Vagina (tissue), 2 donors: ENCODE measurements at regions not wholly inside any gene's neighbourhood (a gene's known extent, or its start where the extent isn't known, plus 50 kb on each side); places are given as distances from the start of the nearest gene placed in this dataset.
"Not testable (repeated sequence)": the region's sequence is repeated elsewhere in the genome, so short reads cannot be mapped to it uniquely, and the experiment has no call there.

Experiments used
- DNase-seq, 2 donors: peaks; one replicate each; pipeline ENCODE4 v3.0.0-alpha.2; 2017; ENCODE audit errors: extremely low spot score in 2 of 2
- H3K27ac ChIP-seq: fragments of 200-600 bp; sonication (generic); one replicate; pipeline ENCODE4 v1.5.1; 2019
- H3K27me3 ChIP-seq: fragments of 200-600 bp; sonication (generic); one replicate; pipeline ENCODE4 v1.5.1; 2019
- H3K36me3 ChIP-seq, 2 donors: fragments of 200-600 bp; sonication (generic); one replicate each; pipeline ENCODE4 v1.5.1; 2017 to 2019
- H3K4me1 ChIP-seq: fragments of 200-600 bp; sonication (generic); one replicate; pipeline ENCODE4 v1.5.1; 2019
- H3K4me3 ChIP-seq, 2 donors: fragments of 200-600 bp; sonication (generic); 1 replicate in 1 of 2; 2 replicates in 1 of 2; pipeline ENCODE4 v1.5.1; 2016 to 2019
- H3K9me3 ChIP-seq: fragments of 200-600 bp; sonication (generic); one replicate; pipeline ENCODE4 v1.5.1; 2019
- POLR2A ChIP-seq, 2 donors: fragments of 450-650 bp; IDR thresholded peaks; one replicate each; pipeline ENCODE4 v1.6.1; 2017; ENCODE audit warnings: antibody characterized with exemption in 2 of 2, mild to moderate bottlenecking in 2 of 2, moderate library complexity in 2 of 2
- POLR2AphosphoS5 ChIP-seq, 2 donors: sonication (generic); formaldehyde crosslinking; IDR thresholded peaks; one replicate each; pipeline ENCODE4 v1.9.0; 2017; ENCODE audit warnings: antibody characterized with exemption in 2 of 2, mild to moderate bottlenecking in 2 of 2, low read depth in 1 of 2; ENCODE audit not compliant: insufficient read depth in 1 of 2
- intact Hi-C: fragments of 100-400 bp; cut with DNase I; formaldehyde crosslinking; loops from one replicate; pipeline ENCODE4 v1.15.1; 2023
- TF ChIP-seq, protein P1 (sequence below), 3 experiments: fragments of 450-650 bp in 2 of 3; fragments of 200-600 bp in 1 of 3; sonication (generic) in 1 of 3; IDR thresholded peaks; one replicate each; pipeline ENCODE4 v1.5.1; 2017 to 2019; ENCODE audit warnings: antibody characterized with exemption in 3 of 3, mild to moderate bottlenecking in 2 of 3, moderate library complexity in 2 of 3

DNA sequence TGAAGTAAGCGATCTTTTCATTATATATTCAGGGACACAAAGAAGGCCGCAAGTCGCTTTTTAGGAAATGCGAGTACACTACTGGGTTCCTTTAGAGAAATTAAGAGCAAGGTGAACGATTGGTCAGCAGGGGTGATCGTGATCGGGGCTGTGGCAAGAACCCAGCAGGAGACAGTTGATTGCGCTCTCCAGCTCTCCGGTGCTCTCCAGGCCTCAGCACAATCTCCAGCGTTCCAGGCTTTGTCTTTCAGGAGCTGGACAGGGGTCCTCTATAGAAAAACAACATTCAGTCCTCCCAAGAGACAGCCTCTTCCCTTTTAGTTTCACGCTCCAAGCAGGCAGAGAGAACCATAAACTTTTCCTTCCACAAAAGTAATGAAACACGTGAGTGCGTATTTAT is 170.5 kb upstream of the KLF6 start:
- no peaks in the 10 kb centered on the region for H3K4me1 ChIP-seq
- H3K9me3 ChIP-seq, result no peaks in the 10 kb centered on the region
- no peak for DNase-seq
- intact Hi-C loops, result no loop called here
- no peak overlapping the region for H3K27ac ChIP-seq
- H3K27me3 ChIP-seq, result no peaks in the 10 kb centered on the region
- no peak overlapping the region for H3K4me3 ChIP-seq
- no peak for TF ChIP-seq POLR2A (IDR thresholded peaks at IDR 0.05)
- TF ChIP-seq, protein P1, sequence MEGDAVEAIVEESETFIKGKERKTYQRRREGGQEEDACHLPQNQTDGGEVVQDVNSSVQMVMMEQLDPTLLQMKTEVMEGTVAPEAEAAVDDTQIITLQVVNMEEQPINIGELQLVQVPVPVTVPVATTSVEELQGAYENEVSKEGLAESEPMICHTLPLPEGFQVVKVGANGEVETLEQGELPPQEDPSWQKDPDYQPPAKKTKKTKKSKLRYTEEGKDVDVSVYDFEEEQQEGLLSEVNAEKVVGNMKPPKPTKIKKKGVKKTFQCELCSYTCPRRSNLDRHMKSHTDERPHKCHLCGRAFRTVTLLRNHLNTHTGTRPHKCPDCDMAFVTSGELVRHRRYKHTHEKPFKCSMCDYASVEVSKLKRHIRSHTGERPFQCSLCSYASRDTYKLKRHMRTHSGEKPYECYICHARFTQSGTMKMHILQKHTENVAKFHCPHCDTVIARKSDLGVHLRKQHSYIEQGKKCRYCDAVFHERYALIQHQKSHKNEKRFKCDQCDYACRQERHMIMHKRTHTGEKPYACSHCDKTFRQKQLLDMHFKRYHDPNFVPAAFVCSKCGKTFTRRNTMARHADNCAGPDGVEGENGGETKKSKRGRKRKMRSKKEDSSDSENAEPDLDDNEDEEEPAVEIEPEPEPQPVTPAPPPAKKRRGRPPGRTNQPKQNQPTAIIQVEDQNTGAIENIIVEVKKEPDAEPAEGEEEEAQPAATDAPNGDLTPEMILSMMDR (IDR thresholded peaks at IDR 0.05), result no peak
- TF ChIP-seq POLR2AphosphoS5 (IDR thresholded peaks at IDR 0.05; ENCODE audit: insufficient read depth in 1 of 2, low read depth in 1 of 2), result no peak
- H3K36me3 ChIP-seq, result no peaks in the 10 kb centered on the region

DNA sequence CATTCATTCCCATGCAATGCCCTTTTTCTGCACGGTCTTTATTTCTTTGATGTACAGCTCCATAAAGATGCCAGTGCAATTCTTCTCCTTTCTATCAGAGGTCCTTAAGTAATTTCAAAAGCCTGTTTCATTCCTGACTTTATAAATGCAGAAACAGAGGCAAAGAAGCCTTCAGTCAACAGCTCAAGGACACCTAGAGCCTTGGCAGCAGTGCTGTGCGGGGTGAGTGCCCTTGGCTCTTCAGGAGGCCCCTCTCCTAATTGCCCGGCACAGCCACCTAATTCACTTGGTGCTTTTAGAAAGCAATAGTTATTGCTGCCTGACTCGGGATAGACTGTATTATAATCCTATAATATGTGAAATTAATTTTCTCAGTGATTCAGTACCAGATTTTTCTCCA is 169.6 kb upstream of the KLF6 start:
- Histone ChIP-seq H3K4me3 (no peak overlapping the region), H3K4me1 (no peaks in the 10 kb centered on the region), H3K9me3 (no peaks in the 10 kb centered on the region), H3K27me3 (no peaks in the 10 kb centered on the region), H3K27ac (no peak overlapping the region), H3K36me3 (no peaks in the 10 kb centered on the region)
- no peak for DNase-seq
- TF ChIP-seq POLR2A (IDR thresholded peaks at IDR 0.05) (no peak), POLR2AphosphoS5 (IDR thresholded peaks at IDR 0.05; ENCODE audit: insufficient read depth in 1 of 2, low read depth in 1 of 2) (no peak)
- TF ChIP-seq, protein P1 (IDR thresholded peaks at IDR 0.05), result no peak
- intact Hi-C loops, result no loop called here

DNA sequence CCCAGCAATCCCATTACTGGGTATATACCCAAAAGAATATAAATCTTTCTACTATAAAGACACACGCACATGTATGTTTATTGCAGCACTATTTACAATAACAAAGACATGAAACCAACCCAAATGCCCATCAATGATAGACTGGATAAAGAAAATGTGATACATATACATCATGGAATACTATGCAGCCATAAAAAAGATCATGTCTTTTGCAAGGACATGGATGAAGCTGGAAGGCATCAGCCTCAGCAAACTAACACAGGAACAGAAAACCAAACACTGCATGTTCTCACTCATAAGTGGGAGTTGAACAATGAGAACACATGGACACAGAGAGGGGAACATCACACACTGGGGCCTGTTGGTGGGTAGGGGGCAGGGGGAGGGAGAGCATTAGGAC is 169.0 kb upstream of the KLF6 start:
- H3K4me3 ChIP-seq, H3K9me3 ChIP-seq, H3K27ac ChIP-seq, H3K27me3 ChIP-seq, intact Hi-C loops, H3K4me1 ChIP-seq, DNase-seq, H3K36me3 ChIP-seq: not testable (repeated sequence)

DNA sequence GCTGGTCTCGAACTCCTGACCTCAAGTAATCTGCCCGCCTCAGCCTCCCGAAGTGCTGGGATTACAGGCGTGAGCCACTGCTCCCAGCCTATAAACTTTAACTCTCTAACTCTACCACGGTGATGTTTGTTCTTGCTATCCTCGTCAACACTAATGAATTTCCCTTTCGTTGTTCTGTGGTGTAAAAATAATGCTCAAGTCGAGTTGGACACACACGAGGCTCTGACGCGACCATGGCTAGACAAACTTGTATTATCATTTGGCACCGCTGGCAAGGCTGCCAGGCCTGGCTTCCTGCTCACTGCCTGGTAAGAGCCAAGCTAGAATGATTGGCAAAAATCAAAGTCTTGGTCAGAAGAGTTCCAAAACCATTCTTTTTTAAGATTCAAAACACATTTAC is 167.0 kb upstream of the KLF6 start:
- Histone ChIP-seq H3K36me3 (no peaks in the 10 kb centered on the region), H3K27ac (no peak overlapping the region), H3K4me3 (no peak overlapping the region), H3K9me3 (no peaks in the 10 kb centered on the region), H3K27me3 (no peaks in the 10 kb centered on the region), H3K4me1 (no peaks in the 10 kb centered on the region)
- intact Hi-C loops, result no loop called here
- TF ChIP-seq POLR2A (IDR thresholded peaks at IDR 0.05) (no peak), POLR2AphosphoS5 (IDR thresholded peaks at IDR 0.05; ENCODE audit: insufficient read depth in 1 of 2, low read depth in 1 of 2) (no peak)
- DNase-seq, result no peak

DNA sequence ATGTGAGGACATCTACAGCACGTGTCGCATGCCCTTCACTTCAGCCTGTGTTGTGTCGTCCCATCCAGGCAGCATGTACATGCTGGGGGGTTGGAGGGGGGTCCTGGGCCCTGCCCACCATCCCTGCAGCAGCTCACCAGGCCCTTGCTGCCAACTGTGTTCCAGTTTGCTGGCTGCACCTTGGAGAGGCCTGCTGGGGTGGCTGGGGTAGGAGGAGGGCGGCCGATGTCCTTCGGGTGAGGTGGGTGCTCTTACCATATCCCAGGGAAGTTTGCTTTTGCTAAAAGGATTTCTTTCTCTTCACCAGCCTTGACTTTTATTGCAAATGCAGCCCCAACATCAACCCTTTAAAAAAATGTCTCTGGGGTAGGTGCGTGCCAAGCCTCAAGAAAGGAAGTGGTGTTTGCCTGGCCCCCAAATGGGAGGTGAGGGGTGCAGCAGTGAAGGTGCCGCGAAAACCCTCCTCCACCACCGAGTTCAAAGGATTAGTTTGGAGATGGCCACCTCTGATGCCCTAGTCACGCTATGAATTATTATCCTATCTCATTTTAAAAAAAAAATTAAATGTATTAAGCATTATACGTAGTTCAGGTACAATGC is 165.8 kb upstream of the KLF6 start:
- H3K4me1 ChIP-seq, result no peaks in the 10 kb centered on the region
- H3K27me3 ChIP-seq, result no peaks in the 10 kb centered on the region
- no peak overlapping the region for H3K27ac ChIP-seq
- H3K9me3 ChIP-seq, result no peaks in the 10 kb centered on the region
- TF ChIP-seq POLR2A (IDR thresholded peaks at IDR 0.05) (no peak), POLR2AphosphoS5 (IDR thresholded peaks at IDR 0.05; ENCODE audit: insufficient read depth in 1 of 2, low read depth in 1 of 2) (no peak)
- TF ChIP-seq, protein P1 (IDR thresholded peaks at IDR 0.05), result no peak
- intact Hi-C loops, result no loop called here
- no peaks in the 10 kb centered on the region for H3K36me3 ChIP-seq
- no peak for DNase-seq
- no peak overlapping the region for H3K4me3 ChIP-seq

DNA sequence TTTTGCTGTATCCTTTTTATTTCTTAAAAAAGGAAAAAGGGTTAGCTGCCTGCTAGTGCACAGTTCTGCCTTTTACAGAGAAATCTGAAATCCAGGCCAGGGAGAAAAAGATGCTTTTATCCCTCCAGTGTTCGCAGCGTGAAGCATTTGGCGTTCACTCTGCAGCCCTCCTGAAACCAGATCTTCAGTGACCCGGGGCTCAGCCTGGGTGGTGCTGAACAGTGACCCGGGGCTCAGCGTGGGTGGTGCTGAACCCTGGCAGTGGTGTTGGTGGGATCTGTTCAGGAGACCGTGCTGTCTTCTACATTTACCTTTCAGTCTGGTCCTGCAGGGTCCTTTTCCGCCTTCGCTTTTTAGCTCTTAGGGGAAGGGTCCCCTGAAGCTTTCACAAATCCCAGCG is 164.7 kb upstream of the KLF6 start:
- Histone ChIP-seq H3K4me1 (no peaks in the 10 kb centered on the region), H3K27me3 (no peaks in the 10 kb centered on the region), H3K4me3 (no peak overlapping the region), H3K27ac (no peak overlapping the region), H3K9me3 (no peaks in the 10 kb centered on the region), H3K36me3 (no peaks in the 10 kb centered on the region)
- DNase-seq, result no peak
- TF ChIP-seq POLR2A (IDR thresholded peaks at IDR 0.05), result no peak
- TF ChIP-seq, protein P1 (IDR thresholded peaks at IDR 0.05), result no peak
- TF ChIP-seq POLR2AphosphoS5 (IDR thresholded peaks at IDR 0.05; ENCODE audit: insufficient read depth in 1 of 2, low read depth in 1 of 2), result no peak
- intact Hi-C loops, result no loop called here
